T-helper 17 cell (primary cell): ENCODE measurements at regions not wholly inside any gene's neighbourhood (a gene's known extent, or its start where the extent isn't known, plus 50 kb on each side); places are given as distances from the start of the nearest gene placed in this dataset.

Source experiments
- ATAC-seq: fragments of 150-1000 bp; cut with Tn5 transposase; 2 replicates; pipeline ENCODE4 v1.10.0; 2021; ENCODE audit warnings: mild to moderate bottlenecking, moderate library complexity
- DNase-seq, 3 donors: peaks; one replicate each; pipeline versions ENCODE4 v3.0.0 to v3.0.0-alpha.2; 2020 to 2021
- H3K9me3 ChIP-seq: one replicate; pipeline ENCODE4 v1.7.0; 2013; ENCODE audit warnings: low read length, mild to moderate bottlenecking; ENCODE audit not compliant: control insufficient read depth, poor library complexity, severe bottlenecking
- H3K27ac Mint-ChIP-seq: one replicate; pipeline ENCODE4 v1.8.0; 2022; ENCODE audit warnings: mild to moderate bottlenecking, moderate library complexity, mixed read lengths
- H3K27me3 Mint-ChIP-seq: one replicate; pipeline ENCODE4 v1.8.0; 2022; ENCODE audit warnings: mixed read lengths
- H3K36me3 Mint-ChIP-seq: one replicate; pipeline ENCODE4 v1.8.0; 2022; ENCODE audit warnings: low read depth, mixed read lengths
- H3K4me1 Mint-ChIP-seq: one replicate; pipeline ENCODE4 v1.8.0; 2022; ENCODE audit warnings: mild to moderate bottlenecking, mixed read lengths
- H3K4me3 Mint-ChIP-seq: one replicate; pipeline ENCODE4 v1.8.0; 2022; ENCODE audit warnings: mild to moderate bottlenecking, moderate library complexity, mixed read lengths

DNA sequence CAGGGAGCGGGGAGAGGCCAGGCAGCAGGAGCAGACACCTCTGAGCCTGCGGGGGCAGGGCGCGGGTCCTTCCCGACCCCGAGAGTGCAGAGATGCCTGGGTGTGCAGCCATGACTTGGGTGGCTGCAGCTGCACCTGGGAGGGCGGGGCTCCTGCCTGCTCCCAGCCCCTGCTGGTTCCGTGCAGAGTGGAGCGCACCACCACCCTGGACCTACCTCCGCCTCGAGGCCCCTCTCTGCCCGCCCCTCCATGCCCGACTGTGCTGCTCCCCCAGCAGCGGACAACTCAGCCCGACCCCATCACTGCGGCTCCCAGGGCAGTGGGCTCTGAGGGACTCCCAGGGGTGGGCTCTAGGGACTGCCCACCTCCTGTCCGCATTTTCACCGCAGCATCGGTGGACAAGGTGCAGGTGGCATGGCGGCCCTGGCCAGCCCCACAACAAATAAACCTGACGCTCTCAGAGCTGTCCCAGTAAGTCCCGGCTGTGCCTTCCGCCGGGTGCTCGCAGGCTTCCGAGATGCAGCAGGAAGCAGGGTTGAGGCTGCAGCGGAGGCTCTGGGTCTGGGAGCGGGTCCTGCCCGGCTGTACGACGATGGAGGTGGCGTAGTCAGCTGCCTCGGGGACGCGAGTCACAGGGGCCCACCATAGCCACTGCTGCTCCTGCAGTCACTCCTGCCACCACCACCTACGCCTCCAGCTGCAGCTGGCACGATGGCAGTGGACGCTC, 392.0 kb upstream of the CCDC196 start:
- no peak overlapping the region for H3K4me3 Mint-ChIP-seq
- no peaks in the 10 kb centered on the region for H3K36me3 Mint-ChIP-seq
- H3K27me3 Mint-ChIP-seq, result peaks cover 10% of the 10 kb centered on the region
- no peak for DNase-seq
- ATAC-seq, result no peak
- H3K27ac Mint-ChIP-seq, result no peak overlapping the region
- H3K9me3 ChIP-seq, result no peaks in the 10 kb centered on the region
- H3K4me1 Mint-ChIP-seq, result no peaks in the 10 kb centered on the region

DNA sequence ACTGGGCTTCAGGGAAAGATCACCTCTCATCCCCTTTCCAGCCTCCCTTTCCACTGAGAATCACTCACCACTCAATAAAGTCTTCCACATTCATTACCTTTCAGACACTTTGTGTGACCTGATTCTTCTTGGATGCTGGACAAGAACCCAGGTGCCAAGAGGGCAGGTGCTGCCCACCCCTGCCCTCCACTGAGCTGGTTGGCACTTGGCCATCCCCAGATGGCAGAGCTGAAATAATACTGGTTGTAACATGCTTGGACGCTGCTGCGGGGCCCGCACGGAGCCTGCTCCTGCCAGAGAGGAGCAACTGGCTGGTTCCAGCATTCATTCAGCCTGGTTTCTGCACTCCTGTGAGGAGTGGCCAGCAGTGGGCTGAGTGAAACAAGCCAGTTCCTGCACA, 386.7 kb upstream of the CCDC196 start:
- Mint-ChIP-seq H3K27me3 (peaks cover 24% of the 10 kb centered on the region), H3K27ac (no peak overlapping the region), H3K36me3 (no peaks in the 10 kb centered on the region), H3K4me1 (no peaks in the 10 kb centered on the region), H3K4me3 (no peak overlapping the region)
- H3K9me3 ChIP-seq, result no peaks in the 10 kb centered on the region
- no peak for ATAC-seq
- no peak for DNase-seq

GRCh38 chr14:66099931-66100330, 386.2 kb upstream of the CCDC196 start:
- H3K9me3 ChIP-seq, result no peaks in the 10 kb centered on the region
- no peak overlapping the region for H3K4me3 Mint-ChIP-seq
- ATAC-seq, result no peak
- H3K36me3 Mint-ChIP-seq, result no peaks in the 10 kb centered on the region
- H3K27me3 Mint-ChIP-seq, result peaks cover 24% of the 10 kb centered on the region
- no peak overlapping the region for H3K27ac Mint-ChIP-seq
- no peaks in the 10 kb centered on the region for H3K4me1 Mint-ChIP-seq
- no peak for DNase-seq

DNA sequence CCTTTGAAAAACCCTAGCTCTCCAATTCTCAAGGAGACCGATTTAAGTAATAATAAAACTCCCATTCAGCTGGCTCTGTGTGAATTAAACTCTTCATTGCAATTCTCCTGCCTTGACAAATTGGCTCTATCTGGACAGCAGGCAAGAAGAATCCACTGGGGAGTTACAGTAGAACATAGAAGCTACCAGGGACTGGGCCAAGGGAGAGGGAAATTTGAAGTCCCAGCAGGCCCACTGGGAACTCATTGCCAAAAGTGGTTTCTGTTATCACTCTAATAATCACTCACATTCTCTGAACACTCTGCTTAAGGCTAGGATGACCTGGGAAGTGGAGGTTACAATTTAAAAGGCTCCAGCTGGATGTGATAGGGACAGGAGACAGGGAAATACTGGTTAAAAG, 384.5 kb upstream of the CCDC196 start:
- H3K27ac Mint-ChIP-seq, result no peak overlapping the region
- no peak overlapping the region for H3K4me3 Mint-ChIP-seq
- H3K27me3 Mint-ChIP-seq, result peaks cover 33% of the 10 kb centered on the region
- H3K9me3 ChIP-seq, result no peaks in the 10 kb centered on the region
- no peak for DNase-seq
- peaks cover 3% of the 10 kb centered on the region for H3K4me1 Mint-ChIP-seq
- peaks cover 7% of the 10 kb centered on the region for H3K36me3 Mint-ChIP-seq
- no peak for ATAC-seq

DNA sequence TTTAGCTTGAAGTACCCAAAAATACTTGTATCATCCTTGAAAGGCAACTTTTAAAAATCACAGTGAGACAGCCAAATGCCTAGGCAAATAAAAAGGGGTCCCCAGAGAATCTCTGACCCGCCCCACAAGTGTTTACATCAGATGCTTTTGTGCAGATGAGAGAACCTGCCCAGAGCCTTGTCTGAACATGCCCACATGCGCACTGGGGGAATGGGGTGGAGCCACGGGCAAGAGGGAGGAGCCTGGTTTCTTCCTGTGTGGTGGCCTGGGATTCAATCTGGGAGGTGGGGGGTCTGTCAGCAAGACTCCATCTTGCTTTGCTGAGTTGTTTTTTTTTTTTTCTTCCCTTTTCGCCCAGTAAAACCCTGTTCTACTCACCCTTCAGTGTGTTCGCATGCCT, 381.7 kb upstream of the CCDC196 start:
- H3K36me3 Mint-ChIP-seq, result peaks cover 7% of the 10 kb centered on the region
- no peaks in the 10 kb centered on the region for H3K9me3 ChIP-seq

GRCh38 chr14:66105815-66106214, 380.4 kb upstream of the CCDC196 start:
- Mint-ChIP-seq H3K27me3 (peaks cover 28% of the 10 kb centered on the region), H3K4me1 (peaks cover 3% of the 10 kb centered on the region), H3K36me3 (peaks cover 7% of the 10 kb centered on the region), H3K4me3 (no peak overlapping the region), H3K27ac (peak overlapping the region; percentile 12)
- no peak for DNase-seq
- no peaks in the 10 kb centered on the region for H3K9me3 ChIP-seq
- ATAC-seq, result no peak

More for the DNA sequence above, 381.7 kb upstream of the CCDC196 start:
- peaks cover 3% of the 10 kb centered on the region for H3K4me1 Mint-ChIP-seq
- no peak for DNase-seq
- H3K27me3 Mint-ChIP-seq, result peaks cover 30% of the 10 kb centered on the region
- no peak for ATAC-seq
- H3K4me3 Mint-ChIP-seq, result no peak overlapping the region
- no peak overlapping the region for H3K27ac Mint-ChIP-seq

DNA sequence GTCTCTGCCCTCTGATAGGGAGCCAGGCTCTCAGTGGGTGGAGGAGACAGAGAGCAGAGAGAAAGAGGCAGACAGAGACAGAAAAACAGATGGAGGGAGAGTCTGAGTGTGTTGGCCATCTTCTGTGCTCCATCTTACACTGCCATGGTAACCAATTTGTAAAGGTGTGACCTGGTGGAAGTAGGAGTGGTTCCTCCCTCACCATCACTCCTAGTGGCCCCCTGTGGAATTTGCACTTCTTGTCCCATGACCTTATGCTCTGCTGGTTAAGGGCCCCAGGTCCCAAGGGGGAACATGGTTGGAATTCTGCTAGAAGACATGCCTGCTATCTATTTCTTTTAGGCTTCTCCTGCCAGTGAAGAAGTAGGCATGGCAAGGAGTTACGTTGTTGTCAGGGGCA, 376.7 kb upstream of the CCDC196 start:
- Mint-ChIP-seq H3K4me1 (peaks cover 3% of the 10 kb centered on the region), H3K4me3 (no peak overlapping the region), H3K27ac (no peak overlapping the region), H3K36me3 (peaks cover 11% of the 10 kb centered on the region), H3K27me3 (peaks cover 15% of the 10 kb centered on the region)
- no peaks in the 10 kb centered on the region for H3K9me3 ChIP-seq
- no peak for DNase-seq
- ATAC-seq, result no peak

DNA sequence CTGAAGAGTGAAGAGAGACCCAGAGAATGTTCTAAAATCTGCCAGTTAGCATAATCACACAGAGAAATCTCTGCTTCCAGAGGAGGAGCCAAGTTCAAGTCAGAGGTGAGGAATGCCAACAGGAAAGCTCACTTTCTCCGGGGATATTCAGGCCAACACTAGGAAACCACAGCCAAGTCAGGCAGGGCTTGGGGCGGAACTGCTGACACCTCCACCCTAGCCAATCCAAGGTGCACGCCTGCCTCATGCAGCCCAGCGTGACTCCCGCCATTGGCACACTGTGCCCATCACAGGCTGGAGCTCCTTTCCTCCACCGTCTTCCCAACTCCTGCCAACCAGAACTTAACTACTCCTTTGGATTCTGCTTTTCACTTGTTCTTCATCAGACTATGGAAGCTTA, 374.3 kb upstream of the CCDC196 start:
- DNase-seq (no peak), ATAC-seq (no peak)
- Mint-ChIP-seq H3K27ac (no peak overlapping the region), H3K4me3 (no peak overlapping the region), H3K4me1 (no peaks in the 10 kb centered on the region), H3K27me3 (peaks cover 6% of the 10 kb centered on the region), H3K36me3 (peaks cover 4% of the 10 kb centered on the region)
- no peaks in the 10 kb centered on the region for H3K9me3 ChIP-seq

DNA sequence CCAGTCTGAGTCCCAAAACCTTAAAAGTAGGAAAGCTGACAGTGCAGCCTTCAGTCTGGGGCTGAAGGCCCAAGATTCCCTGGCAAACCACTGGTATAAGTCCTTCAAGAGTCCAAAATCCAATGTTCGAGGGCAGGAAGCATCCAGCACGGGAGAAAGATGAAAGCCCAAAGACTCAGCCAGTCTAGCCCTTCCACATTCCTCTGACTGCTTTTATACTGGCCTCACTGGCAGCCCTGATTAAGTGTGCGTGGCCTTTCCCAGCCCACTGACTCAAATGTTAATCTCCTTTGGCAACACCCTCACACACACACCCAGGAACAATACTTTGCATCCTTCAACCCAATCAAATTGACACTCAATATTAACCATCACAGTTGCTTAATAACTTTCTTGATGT, 372.1 kb upstream of the CCDC196 start:
- peaks cover 12% of the 10 kb centered on the region for H3K27me3 Mint-ChIP-seq
- H3K4me3 Mint-ChIP-seq, result no peak overlapping the region
- no peak overlapping the region for H3K27ac Mint-ChIP-seq
- ATAC-seq (no peak), DNase-seq (no peak)
- no peaks in the 10 kb centered on the region for H3K4me1 Mint-ChIP-seq
- H3K36me3 Mint-ChIP-seq, result peaks cover 4% of the 10 kb centered on the region
- H3K9me3 ChIP-seq, result no peaks in the 10 kb centered on the region

DNA sequence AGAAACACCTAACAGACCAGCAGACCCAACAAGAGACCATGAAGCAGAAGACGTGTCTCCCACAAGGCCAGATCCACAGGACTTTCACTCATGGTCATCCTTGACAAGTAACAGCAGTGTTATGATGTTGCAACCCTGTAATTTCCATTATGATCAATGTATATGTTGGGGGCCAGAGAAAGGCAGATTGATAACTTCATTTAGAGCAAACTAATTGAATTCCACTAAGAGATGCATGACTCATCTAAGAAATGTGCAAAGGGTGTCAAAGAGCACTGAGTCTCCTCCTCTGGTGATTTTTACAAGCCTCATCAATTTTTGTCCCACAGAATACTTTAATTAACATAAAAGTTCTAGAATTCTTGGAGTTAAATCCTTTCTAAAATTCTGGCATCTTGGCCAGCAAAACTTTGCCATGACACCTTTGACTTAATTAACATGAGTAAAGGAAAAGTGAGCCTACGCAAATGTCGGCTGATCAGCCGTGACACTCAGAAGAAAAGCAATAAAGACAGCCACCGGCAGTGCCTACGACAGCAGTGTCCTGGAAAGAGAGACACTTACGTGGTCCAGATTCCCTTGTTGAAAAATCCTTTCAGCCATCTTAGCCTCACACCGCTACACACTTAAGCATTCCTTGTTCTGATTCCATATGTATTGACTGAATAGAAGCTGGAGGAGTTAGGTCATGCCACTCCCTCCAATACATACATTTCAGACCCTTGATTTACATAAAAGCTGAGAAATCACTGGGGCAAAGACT, 370.2 kb upstream of the CCDC196 start:
- H3K27ac Mint-ChIP-seq, result no peak overlapping the region
- peaks cover 16% of the 10 kb centered on the region for H3K27me3 Mint-ChIP-seq
- no peak for DNase-seq
- no peaks in the 10 kb centered on the region for H3K4me1 Mint-ChIP-seq
- H3K9me3 ChIP-seq, result no peaks in the 10 kb centered on the region
- peaks cover 4% of the 10 kb centered on the region for H3K36me3 Mint-ChIP-seq
- H3K4me3 Mint-ChIP-seq, result no peak overlapping the region
- ATAC-seq, result no peak

DNA sequence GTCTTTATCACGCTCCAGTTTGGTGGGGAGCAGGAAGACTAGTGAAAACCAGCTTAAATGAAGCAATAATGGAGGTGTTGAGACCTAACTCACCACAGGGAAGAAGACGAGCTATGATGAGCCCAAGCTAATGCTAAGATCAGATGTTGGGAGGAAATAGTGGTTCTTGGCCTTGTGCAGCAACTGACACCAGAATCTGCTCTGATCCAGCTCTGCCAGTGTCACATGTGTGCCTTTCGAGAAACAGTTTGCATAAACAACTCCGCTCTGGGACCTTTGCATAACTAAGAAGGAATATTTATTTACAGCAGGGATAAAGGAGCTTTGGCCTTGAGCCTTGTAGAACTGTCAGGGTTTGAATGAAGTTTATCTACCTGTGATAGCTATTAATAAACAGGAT, 369.4 kb upstream of the CCDC196 start:
- Mint-ChIP-seq H3K4me3 (no peak overlapping the region), H3K4me1 (no peaks in the 10 kb centered on the region), H3K27ac (no peak overlapping the region), H3K27me3 (peaks cover 19% of the 10 kb centered on the region), H3K36me3 (peaks cover 4% of the 10 kb centered on the region)
- no peak for ATAC-seq
- DNase-seq, result no peak
- H3K9me3 ChIP-seq, result no peaks in the 10 kb centered on the region

DNA sequence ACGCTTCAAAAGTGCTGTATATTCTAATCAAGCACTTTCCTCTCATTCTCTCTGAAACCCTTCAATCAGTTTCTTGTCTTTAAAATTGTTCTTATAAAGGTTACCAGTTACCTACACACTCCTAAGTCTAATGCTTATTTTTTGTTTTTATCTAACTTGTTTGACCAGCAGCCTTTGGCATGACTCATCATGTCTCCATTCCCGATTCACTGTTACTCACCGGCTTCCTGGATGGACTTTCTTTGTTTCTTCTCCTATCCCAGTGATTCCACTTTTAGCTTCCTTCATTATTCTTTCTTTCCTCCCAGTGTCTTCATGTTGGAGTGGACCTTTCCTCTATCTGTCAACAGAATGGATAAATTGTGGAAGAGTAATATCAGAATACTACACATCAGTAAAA, 368.6 kb upstream of the CCDC196 start:
- Mint-ChIP-seq H3K27ac (no peak overlapping the region), H3K27me3 (peaks cover 24% of the 10 kb centered on the region), H3K36me3 (no peaks in the 10 kb centered on the region), H3K4me3 (no peak overlapping the region), H3K4me1 (no peaks in the 10 kb centered on the region)
- no peaks in the 10 kb centered on the region for H3K9me3 ChIP-seq
- ATAC-seq (no peak), DNase-seq (no peak)

DNA sequence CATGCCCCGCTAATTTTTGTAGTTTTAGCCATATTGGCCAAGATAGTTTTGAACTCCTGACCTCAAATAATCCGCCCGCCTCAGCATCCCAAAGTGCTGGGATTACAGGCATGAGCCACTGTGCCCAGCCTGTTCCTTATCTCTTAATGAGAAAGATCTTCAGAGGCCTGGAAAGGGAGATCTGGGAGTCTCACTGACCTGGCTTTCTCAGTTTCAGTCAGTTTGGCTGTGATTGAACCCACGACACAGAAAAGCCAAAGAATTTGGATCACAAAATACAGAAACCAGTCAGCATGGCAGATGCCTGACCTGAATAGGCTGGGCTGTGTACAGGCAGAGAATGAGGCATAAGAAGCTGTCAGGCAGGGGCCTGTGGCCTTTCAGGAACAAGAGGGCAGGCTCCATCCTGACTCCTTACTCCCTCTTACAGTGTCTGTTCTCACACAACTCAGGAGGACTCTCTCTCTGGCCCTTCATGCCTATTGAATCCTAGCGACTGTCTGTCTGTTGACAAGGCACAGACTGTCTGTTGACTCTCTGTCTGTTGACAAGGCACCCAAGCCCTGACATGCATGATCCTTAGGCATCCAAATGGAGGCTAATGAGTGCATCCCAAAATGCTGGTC, 366.5 kb upstream of the CCDC196 start:
- no peaks in the 10 kb centered on the region for H3K9me3 ChIP-seq
- Mint-ChIP-seq H3K36me3 (no peaks in the 10 kb centered on the region), H3K4me3 (no peak overlapping the region), H3K27ac (no peak overlapping the region), H3K4me1 (no peaks in the 10 kb centered on the region), H3K27me3 (peaks cover 28% of the 10 kb centered on the region)
- DNase-seq (no peak), ATAC-seq (no peak)
